Renal cortex interstitium (tissue), 11 donors: ENCODE measurements at regions not wholly inside any gene's neighbourhood (a gene's known extent, or its start where the extent isn't known, plus 50 kb on each side); places are given as distances from the start of the nearest gene placed in this dataset.
"Not testable (repeated sequence)": the region's sequence is repeated elsewhere in the genome, so short reads cannot be mapped to it uniquely, and the experiment has no call there.

Experiments
- DNase-seq, 11 donors: peaks; one replicate each; pipeline ENCODE4 v3.0.0-alpha.2; 2013; ENCODE audit warnings: low read depth in 9 of 11, low spot score in 4 of 11; ENCODE audit errors: extremely low read depth in 1 of 11

DNA sequence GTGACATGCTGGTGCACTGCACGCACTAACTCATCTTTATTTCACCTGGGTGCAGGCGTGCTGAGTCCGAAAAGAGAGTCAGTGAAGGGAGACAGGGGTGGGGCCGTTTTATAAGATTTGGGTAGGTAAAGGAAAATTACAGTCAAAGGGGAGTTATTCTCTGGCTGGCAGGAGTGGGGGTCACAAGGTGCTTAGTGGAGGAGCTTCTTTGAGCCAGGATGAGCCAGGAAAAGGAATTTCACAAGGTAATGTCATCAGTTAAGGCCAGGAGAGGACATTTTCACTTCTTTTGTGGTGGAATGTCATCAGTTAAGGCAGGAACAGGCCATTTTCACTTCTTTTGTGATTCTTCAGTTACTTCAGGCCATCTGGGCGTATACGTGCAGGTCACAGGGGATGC is 1734.9 kb downstream of the SLITRK5 start:
- DNase-seq = not testable (repeated sequence)

DNA sequence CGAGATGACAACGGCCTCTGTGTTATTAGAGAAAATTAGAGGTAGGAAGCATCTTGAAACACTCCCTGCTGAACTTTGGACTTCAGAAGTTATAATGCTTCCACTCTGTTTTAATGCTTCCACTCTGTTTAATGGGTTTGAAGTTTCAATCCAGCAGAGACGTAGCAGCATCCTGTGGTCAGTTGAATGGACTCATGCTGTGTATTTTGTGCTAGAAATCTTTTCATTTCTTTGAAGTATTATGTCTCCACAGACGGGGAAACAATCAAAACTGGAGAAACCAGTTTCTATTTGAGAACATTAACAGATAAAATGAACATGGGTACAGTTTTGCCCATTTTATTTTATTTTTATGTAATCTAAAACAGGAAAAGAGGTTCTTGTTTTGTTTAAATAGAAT is 1736.2 kb downstream of the SLITRK5 start:
- DNase-seq = no peak

DNA sequence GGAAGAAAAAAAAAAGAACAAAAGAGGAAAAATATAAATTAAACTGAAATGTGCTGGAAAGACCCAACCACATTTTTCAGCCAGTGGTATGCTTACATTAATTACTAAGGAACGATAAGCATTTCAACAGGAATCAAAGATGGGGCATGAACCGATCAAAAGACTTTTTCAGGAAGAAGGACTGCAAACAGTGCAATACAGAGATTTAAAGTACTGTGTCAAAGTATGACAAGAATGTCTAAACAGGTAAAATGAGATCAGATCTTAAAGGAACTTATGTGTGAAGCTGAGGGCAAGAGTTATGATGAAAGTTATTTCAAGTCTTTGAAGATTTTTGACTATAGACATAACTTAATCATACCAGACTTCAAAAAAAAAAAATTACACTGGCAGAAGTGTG is 1761.8 kb downstream of the SLITRK5 start:
- DNase-seq = no peak

DNA sequence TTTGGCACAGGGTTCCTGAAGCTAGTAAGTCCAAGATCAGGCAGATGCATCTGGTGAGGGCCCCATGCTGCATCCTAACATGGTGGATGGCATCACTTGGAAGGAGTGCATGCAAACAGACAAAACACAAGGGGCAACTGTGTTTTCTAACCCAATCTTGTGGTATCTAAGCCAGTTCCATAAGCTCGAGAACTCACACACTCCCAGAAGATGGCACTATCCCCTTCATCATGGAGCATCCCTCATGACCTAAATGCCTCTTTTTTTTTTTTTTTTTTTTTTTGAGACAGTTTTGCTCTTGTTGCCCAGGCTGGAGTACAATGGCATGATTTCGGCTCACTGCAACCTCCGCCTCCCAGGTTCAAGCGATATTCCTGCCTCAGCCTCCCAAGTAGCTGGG is 1763.5 kb downstream of the SLITRK5 start:
- DNase-seq = not testable (repeated sequence)

DNA sequence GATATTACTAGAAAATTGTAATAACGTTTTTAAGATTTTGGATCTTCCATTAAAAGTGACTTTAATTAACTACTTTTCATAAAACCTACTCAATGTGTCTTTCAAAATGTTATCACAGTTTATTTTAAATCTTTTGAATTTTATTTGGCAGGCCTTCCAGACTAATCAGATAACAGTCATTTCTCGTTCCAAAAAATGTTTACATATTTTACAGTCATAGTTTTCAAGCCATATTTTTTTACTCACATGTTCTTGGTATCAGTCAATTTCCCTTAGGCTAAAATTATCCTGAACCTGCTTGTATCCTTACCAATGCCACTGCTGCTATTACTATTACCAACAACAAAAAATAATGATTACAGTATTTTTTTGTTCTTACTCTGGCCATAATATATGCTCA is 1783.5 kb downstream of the SLITRK5 start:
- DNase-seq = no peak

DNA sequence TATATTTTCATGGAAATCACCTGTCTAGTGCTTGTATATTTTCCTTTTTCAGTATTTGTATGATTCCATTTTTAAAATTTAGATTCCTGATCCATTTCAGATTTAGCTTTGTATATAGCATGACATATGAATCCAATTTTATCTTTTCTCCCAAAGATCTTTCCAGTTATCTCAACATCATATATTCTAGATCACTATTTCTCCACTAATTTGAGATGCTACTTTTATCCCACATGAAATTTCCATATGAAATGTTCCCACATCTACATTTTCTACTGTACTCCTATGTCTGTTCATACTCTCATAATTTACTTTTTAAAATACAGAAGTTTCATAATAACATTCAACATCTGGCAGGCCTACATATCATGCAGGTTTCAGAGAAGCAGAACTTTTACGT is 1784.1 kb downstream of the SLITRK5 start:
- no peak for DNase-seq

DNA sequence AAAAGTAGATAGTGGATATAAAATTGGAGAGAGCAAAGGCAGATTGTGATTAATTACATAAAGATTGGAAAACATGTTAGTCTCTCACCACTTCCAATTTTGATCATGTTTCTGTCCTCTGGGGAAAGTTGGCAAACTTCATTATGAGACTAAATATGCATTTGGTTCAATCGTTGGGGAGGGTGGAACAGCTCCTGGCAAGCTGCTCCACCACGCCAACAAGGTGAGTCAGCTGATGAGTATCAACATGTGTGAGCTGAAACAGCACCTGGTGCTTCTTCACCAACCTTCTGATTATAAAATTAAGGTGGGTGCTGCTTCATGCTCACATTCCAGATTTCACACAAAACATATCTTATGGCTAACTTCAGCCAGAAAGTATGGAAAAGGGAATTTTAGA is 1784.6 kb downstream of the SLITRK5 start:
- DNase-seq = no peak

DNA sequence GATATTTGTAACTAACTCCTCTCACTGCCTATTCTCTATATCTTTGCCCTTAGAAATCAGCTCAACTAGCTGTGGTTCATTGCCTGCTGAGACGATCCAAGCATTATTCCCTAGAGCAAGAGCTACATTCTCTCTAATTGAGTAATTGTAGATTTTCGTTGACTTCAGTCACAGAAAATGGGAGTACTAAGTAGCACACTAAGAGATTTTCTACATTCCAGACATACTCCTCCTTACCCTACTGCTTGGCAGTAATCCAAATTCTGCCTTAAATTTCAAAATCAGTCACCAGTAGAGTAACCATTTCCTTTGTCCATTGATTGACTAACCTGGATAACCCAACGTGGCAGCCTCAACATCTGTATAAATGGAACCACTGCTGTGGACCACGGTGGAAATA is 1786.8 kb downstream of the SLITRK5 start:
- DNase-seq = peak in 1 of 11 donors; percentile 2

DNA sequence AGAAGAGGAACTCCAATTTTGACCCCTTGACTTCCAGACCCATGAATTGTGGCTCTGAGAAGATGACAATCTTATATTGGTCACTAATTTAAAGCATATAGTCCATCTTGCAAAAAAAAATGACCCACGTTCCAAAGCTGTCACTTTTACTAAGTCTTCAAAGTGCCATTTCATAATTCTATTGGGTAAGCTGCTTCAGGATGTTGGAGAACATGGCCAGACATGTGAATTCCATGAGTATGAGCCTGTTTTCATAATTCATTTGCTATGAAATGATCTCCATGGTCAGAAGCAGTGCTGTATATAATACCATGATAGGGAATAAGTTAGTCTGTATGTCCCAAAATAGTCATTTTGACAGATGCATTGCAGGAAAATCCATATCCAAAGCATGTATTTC is 1787.3 kb downstream of the SLITRK5 start:
- DNase-seq = no peak

DNA sequence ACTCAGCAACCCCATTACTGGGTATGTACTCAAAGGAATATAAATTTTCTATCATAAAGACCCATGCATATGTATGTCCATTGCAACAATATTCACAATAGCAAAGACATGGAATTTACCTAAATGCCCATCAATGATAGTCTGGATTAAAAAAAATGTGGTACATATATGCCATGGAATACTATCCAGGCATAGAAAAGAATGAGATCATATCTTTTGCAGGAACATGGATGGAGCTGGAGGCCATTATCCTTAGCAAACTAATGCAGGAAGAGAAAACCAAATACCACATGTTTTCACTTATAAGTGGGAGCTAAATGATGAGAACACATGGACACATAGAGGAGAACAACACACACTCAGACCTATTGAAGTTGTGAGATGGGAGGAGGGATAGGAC is 1789.7 kb downstream of the SLITRK5 start:
- DNase-seq = not testable (repeated sequence)

DNA sequence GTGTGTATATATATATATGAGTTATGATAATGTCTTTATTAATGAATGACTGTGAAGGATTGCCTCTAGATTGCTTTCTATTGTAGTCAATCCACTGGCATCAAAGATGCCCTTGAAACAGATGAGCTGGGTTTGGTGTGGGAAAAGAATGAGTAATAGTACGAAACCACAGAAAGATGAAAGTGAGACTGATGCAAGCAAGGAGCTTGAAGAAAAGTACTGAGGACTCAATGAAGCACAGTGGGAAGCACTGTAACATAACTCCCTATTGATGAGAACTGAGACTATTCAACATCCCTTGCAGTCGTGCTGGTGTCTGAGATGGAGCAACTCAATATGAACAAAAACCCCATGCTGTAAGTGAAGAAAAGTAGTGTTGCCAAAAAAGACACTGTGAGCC is 1794.2 kb downstream of the SLITRK5 start:
- DNase-seq = no peak

DNA sequence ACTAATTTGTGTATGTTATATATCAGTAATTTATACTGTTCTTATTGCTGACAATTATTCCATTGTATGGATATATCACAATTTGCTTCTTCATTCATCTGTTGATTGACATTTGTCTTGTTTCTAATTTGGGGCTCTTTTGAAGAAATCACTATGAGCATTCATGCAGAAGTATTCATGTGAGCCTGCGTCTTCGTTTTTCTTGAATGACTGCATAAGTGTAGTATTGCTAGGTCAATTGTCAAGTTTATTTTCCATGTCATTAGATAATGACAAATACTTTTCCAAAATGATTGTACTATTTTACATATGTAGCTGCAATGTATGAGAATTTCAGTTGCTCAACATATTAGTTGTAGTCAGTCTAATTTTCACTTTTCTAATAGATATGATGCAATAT is 1796.9 kb downstream of the SLITRK5 start:
- DNase-seq = no peak

DNA sequence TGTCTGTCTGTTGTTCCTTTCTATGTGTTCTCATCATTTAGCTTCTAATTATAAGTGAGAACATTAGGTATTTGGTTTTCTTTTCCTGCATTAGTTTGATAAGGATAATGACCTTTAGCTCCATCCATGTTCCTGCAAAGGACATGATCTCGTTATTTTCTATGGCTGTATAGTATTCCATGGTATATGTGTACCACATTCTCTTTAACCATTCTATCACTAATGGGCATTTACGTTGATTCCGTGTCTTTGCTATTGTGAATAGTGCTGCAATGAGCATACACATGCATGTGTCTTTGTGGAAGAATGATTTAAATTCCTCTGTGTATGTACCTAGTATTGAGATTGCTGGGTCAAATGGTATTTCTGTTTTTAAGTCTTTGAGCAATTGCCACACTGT is 1799.7 kb downstream of the SLITRK5 start:
- no peak for DNase-seq

DNA sequence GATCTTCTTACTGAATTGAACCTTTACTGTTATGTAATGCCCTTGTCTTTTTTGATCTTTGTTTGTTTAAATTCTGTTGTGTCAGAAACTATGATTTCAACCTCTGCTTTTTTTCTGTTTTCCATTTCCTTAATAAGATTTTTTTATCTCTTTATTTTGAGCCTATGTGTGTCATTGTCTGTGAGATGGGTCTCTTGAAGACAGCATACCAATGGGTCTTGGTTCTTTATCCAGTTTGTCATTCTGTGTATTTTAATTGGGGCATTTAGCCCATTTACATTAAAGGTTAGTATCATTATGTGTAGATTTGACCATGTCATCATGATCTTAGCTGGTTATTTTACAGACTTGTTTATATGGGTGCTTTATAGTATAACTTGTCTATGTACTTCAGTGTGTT is 1803.3 kb downstream of the SLITRK5 start:
- no peak for DNase-seq

DNA sequence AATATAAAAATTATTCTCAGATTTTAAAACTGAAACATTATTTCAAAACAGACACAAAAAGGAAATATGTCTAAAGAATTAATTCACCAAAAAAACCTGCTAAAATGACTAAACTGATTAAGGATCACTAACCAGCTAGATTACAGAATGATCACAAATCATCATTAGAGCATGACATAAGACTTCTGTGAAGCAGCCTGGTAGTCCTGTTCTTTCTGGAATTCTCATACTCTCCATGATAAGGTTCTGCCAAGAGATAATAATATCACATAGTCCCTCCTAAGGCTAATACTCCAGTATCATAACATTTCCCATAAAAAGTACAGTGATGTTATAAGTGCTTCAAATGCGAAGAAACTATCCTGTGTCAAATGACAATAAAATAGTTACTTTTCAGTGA is 1814.9 kb downstream of the SLITRK5 start:
- no peak for DNase-seq

DNA sequence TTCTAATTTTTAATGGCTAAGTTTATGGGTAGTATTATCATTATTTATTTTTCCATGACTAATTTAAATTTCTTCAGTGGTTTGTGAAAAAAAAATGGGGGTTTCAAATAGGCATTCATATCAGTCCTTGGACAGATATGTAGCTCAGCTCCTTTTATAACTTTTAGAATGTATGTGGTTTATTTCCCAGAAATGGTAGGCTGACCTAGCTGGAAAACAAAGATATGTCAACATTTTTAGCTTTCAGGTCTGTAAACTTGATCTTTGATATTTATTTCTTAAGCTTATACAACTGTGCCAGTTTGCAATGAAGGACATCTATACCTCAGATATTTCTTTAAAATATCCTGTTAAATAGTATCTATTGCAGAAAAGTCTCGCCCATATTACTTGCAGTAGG is 1815.5 kb downstream of the SLITRK5 start:
- DNase-seq = no peak

DNA sequence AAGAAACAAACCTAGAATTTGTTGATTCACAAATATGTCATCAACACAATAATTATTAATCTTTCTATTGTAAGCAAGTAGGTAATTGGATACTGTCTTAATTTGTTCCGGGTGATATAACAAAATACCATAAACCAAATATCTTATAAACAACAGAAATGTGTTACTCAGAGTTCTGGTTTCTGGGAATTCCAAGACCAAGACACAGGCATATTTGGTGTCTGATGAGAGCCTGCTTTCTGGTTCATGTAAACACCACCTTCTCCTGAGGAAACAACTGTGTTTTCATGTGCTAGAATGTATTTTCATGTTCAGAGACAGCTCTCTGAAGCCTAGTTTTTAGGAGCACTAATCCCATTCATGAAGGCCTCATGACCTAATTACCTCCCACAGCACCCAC is 1819.5 kb downstream of the SLITRK5 start:
- no peak for DNase-seq

DNA sequence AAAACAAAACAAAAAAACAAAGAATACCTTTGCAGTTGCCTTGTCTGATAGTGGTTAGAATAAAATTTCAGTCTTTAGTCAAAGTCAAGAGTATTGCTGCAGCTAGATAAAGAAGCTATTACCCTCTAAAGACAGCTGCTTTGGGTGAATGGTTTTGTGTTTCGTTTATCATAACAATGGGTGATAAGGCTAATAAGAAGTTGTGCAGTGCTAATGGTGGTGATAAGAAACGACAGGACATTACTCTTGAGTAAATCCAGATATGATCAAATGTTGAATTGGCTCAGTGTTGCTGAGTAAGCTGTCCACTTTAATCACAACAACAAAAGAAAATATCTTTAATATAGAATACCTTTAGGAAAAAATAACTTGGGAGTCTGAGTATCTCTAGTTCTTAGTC is 1825.3 kb downstream of the SLITRK5 start:
- no peak for DNase-seq

DNA sequence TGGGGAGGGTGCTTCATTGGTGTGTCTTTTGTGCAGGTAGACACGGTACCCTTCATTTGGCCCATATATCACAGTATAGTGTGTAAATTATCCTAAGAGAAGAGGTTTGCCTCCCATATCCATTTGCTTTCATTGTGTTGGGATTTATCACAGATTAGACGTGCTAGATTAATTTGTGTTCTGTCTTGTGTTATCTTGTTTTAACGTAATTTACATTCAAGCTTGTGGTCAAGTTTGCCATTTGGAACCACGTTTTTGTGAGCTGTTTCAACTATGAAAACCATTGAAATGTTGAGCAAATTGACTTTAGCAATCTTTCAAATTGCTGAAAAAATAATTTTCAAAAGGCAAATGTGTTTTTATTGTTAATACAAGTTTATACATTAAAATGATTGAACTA is 1826.5 kb downstream of the SLITRK5 start:
- no peak for DNase-seq

DNA sequence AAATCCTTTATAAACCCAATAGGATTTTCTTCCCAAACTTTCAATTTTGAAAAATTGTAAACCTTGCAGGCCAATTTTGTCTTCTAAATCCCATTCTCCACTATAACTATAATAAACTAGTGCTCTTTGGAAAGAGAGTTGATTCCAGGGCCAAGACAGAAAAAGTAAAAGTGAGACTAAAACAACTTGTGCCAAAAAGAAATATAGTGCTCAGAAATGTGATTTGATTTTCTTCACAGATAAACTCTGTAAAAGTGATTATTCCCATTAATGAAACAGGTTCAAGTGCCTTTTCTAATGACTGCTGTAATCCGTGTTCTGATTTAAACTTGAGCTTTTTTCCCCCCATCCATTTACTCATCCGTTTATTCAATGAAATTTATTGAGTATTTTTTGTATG is 1831.1 kb downstream of the SLITRK5 start:
- DNase-seq = no peak

DNA sequence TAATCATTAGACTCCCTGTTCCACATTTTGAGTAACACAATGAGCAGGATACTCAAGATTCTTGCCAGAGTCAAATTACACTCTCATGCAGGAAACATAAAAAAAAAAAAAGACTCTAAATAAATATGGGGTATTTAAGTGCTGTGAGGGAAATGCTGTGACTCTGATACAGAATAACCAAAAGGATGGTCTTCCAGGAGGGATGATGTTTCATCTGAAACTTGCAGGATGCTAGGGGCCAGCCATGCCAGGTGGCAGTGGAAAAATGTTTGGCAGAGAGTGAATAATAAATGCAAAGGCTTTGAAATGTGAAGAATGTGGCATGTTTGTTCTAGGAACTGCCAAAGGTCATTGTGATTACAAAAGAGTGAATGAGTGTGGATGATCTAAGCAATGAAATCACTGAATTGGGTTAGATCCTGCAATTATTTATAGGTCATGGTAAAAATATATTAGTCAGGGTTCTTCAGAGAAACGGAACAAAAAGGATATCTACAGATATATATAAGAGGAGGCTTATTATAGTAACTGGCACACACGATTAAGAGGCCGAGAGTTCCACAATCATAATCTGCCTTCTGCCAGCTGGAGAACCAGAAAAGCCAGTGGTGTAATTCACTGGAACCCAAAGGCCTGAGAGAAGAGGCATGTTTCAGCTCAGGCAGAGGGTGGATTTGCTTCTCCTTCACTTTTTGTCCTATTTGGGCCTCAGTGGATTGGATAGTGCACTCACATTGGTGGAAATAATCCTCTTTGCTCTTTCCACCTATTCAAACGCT is 1832.8 kb upstream of the MIR17HG start:
- peak in 2 of 11 donors; percentile 9 to 20 for DNase-seq
